ENCODE measurements at regions not wholly inside any gene's neighbourhood (a gene's known extent, or its start where the extent isn't known, plus 50 kb on each side); places are given as distances from the start of the nearest gene placed in this dataset.

DNA sequence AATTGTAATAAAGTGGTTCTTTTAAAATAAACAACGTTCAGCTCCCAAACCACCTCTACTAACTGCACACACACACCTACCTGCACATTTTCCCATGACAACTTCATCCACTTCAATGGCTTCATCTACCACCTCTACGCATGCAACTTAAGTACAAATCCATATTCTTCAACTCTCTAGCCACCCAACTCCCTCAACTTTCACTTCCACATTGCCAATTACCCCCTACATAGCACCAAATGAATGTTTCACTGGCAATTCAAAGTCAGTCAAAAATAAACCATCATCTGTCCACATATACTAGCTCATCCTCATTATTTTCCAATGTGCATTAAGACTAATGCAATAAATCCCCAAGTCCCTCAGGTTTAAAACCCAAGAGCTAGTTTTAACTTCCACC is 50.7 kb upstream of the ARHGAP32 start:
- CTCF ChIA-PET: interaction anchor here (1.2 kb wide), 1 partner anchor 12 kb away, joined by 3 read pairs; no protein-coding TSS in a partner anchor
- no peak overlapping the region for H2BK120ac ChIP-seq (ENCODE audit: low read depth, low read length)
- no peak overlapping the region for H2BK15ac ChIP-seq (ENCODE audit: low read depth, low read length)
- ATAC-seq (ENCODE audit: low read depth) (no peak), DNase-seq (no peak)
- no peak overlapping the region for H4K91ac ChIP-seq (ENCODE audit: insufficient read depth, low read depth, low read length)
- intact Hi-C loops (cut with micrococcal nuclease) (no loop called here), dilution Hi-C loops (cut with HindIII; ENCODE audit: low sequenced_read_pairs, unreplicated experiment) (no loop called here), in situ Hi-C loops (cut with MboI; ENCODE audit: low sequenced_read_pairs) (no loop called here)
- H3K36me3 ChIP-seq (ENCODE audit: control insufficient read depth, insufficient read depth, low read length): no peaks in the 10 kb centered on the region
- H4K8ac ChIP-seq (ENCODE audit: low read depth in 2 of 2, low read length in 2 of 2): no peak overlapping the region
- no peak overlapping the region for H3K18ac ChIP-seq (ENCODE audit: low read depth, low read length)
- TF ChIP-seq CEBPB (IDR thresholded peaks at IDR 0.05; ENCODE audit: low read depth, low read length): no peak
- H2AFZ ChIP-seq (replicated peaks; ENCODE audit: low read length, poor library complexity): no peak overlapping the region
- no peak overlapping the region for H2BK20ac ChIP-seq (ENCODE audit: low read depth, low read length)
- no peaks in the 10 kb centered on the region for H3K9me3 ChIP-seq (ENCODE audit: control insufficient read depth, insufficient read depth, low read length)
- no peak overlapping the region for H2BK5ac ChIP-seq (ENCODE audit: low read depth, low read length, poor library complexity, severe bottlenecking)
- WGBS, 2 experiments (ENCODE audit: extremely low coverage in 2 of 2, insufficient read length in 1 of 2): 71% methylated on average over 2 of the region's 2 CpGs; no CpG with 5 or more reads in 1 of the 2 experiments
- no peak overlapping the region for H3K23ac ChIP-seq (ENCODE audit: low read depth, low read length)
- H3K4me2 ChIP-seq (ENCODE audit: low read depth, low read length): no peak overlapping the region
- no peak overlapping the region for H3K14ac ChIP-seq (replicated peaks; ENCODE audit: low read depth, low read length)
- no peak overlapping the region for H4K5ac ChIP-seq (ENCODE audit: low read depth, low read length)
- POLR2A ChIA-PET (ENCODE audit: unreplicated experiment): no interaction called here
- no peak overlapping the region for H2AK9ac ChIP-seq (replicated peaks; ENCODE audit: low read depth, low read length, poor library complexity)
- BruUV-seq (replicated peaks): no TSS peak
- no peak overlapping the region for H2AK5ac ChIP-seq (ENCODE audit: low read depth, low read length)
- no peak overlapping the region for H3K27ac ChIP-seq (ENCODE audit: insufficient read depth, low read length)
- no peak overlapping the region for H3K9ac ChIP-seq (ENCODE audit: low read depth, low read length)
- no peaks in the 10 kb centered on the region for H4K20me1 ChIP-seq (ENCODE audit: insufficient read depth, low read length)
- no peaks in the 10 kb centered on the region for H3K9me1 ChIP-seq (ENCODE audit: insufficient read depth, low read length)
- no peaks in the 10 kb centered on the region for H3K27me3 ChIP-seq (ENCODE audit: control insufficient read depth, insufficient read depth, low read length)
- H3K79me1 ChIP-seq (ENCODE audit: low read depth in 1 of 2, low read length in 2 of 2): peaks cover 3 to 9% of the 10 kb centered on the region in 2 experiments; a peak in 3 of 4 replicates
- H3K4me1 ChIP-seq (ENCODE audit: control insufficient read depth, insufficient read depth, low read length): no peaks in the 10 kb centered on the region; the same call in 1 of the 2 replicates
- no peak overlapping the region for H3K4me3 ChIP-seq (ENCODE audit: insufficient read depth, low read depth, low read length)
- no peak overlapping the region for H3K56ac ChIP-seq (ENCODE audit: extremely low read depth, insufficient read depth, low read length)
- H3K4ac ChIP-seq (ENCODE audit: low read depth, low read length): no peak overlapping the region
